Hippocampal formation (tissue), 2 donors: ENCODE measurements at regions not wholly inside any gene's neighbourhood (a gene's known extent, or its start where the extent isn't known, plus 50 kb on each side); places are given as distances from the start of the nearest gene placed in this dataset.

Experiments
- DNase-seq, 2 donors: peaks; one replicate each; lab custom pipeline; 2025; lab: John Stamatoyannopoulos, UW

DNA sequence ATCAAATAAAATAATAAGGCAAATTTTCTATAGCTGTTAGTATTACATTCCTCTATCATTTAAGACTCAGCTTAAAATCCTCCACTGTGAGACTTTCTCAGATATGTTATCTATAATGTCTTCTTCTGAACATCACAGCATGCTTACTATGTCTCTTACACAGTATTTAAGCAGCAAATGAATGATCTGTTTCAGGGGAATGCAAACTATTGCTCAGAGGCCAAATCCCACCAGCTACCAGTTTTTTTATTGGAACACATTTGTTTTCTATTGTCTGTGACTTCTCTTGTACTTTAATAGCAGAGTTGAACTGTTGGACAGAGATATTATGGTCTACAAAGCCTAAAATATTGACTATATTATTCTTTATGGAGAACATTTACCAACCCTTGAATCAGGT, 59.6 kb downstream of the C3orf38 start:
- DNase-seq = no peak

GRCh38 chr3:88211096-88211890, 61.5 kb downstream of the C3orf38 start:
- DNase-seq = no peak

DNA sequence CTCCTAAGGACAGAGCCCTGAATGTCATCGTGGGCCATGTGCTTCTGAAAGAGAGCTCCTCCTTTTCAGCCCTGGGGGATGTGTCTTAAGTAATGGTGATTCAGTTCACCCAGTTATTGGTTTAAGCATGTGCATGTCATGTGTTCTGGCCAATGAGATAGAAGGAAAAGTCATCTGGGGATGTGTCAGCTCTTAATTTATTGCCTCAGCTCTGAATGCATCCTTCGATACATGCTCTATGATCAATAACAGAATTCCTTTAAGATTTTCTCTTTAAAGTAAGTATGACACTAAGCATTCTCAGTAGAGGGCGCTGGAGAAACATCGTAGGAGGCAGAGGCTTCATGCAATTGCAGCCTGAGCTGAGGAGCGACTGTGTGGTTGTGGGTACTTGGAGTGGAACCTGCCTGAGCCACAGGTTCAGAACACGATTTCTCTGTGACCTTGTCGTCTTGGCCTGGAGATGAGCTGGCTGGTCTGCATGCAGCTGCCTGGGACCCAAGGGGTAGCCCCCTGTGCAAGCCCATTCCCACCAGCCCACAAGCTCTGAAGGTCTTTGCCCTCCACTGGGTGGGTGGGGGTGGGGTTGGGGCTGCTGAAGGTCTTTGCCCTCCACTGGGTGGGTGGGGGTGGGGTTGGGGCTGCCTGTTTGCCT, 69.5 kb downstream of the C3orf38 start:
- DNase-seq = peak; percentile 27 to 40

GRCh38 chr3:88220126-88220525, 70.4 kb downstream of the C3orf38 start:
- no peak for DNase-seq

- no peak for DNase-seq
These were observed 72.0 kb downstream of the C3orf38 start for GRCh38 chr3:88221726-88222125.

- no peak for DNase-seq
These were observed 72.6 kb downstream of the C3orf38 start for GRCh38 chr3:88222343-88222742.

DNA sequence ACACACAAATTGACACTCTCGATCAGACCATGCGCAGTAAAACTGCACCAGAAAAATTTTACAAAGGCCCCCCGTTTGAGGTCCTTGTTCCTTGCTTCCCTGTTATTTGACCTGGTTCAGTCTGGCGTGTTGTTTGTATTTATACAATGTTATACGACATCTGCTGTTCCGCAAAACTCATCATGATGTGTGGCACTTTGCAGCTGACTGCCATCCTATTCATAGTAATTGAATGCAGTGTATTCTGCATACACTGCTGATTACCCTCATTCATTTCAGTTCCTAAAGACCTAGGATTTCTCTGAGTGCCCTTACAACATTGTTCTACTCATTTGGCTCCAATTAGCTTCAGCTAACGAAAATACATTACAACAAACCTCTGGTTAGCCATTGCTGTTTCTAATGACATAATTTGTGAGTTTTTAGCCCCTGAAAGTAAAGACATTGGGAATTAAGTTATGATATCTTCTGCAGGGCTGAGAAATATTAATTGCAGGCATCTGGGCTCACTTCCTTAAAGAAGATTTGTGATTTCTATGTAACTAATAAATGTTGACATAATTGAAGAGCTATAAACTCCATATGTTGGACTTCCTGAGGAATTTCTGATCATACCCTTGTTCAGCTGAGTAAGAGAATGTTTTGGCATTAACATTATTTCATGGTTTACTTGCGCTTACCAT, 75.7 kb downstream of the C3orf38 start:
- no peak for DNase-seq

DNA sequence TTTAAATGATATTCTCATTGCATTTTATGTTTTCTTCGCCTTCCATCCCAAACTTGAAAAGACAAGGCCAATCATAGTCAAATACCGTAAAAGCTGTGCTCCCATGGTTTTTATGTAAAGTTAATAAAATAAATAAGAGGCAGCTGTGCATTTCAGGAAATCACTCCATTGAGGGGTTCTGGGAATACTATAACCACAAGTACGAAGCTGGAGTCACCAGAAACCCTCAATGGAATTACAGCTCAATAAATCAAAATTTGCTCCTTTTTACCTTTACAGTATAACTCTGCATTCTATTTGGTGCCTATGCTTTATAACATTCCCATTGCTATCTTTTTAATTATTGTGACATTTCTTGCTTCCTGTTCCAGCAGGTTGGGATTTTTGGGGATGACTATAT, 77.2 kb downstream of the C3orf38 start:
- DNase-seq = no peak

GRCh38 chr3:88230638-88231037, 80.9 kb downstream of the C3orf38 start:
- DNase-seq = no peak

DNA sequence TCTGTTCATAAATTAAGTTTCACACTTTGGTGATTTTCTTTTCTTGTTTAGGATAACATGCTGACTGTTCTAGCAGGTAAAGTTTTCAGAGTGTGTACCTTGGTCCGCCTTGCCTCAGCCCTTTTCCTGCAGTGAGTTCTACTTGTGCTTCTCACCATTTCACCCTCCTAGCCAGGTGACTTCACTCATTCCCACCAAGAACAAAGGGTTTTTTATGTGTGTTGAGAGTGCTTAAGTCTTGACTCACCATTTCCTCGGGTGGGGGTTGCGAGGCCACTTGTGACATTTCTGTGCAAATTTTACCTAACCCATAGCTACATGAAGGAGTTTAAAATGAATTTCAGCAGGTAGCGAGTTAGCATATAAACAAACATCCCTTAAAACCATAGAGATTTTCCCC, 81.4 kb downstream of the C3orf38 start:
- DNase-seq = no peak

DNA sequence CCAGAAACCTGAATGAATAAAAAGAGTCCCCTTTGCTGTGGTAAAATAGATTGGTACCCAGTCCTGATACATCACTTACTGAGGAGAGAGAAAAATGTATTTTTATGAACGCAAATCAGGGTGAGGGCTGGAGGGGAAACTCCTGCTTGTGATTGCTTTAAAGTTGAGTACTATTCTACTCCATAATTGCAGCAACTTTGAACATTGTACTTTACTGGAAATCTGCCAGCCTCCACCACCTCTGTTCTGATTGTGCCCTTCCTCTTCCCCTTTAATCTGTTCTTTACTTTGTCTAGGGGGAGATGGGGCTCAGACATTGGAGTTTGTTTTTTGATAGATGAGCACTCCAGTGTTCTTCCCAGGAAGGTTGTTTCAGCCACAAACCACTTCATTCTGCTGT, 81.9 kb downstream of the C3orf38 start:
- no peak for DNase-seq

GRCh38 chr3:88235102-88235501, 85.3 kb downstream of the C3orf38 start:
- no peak for DNase-seq

DNA sequence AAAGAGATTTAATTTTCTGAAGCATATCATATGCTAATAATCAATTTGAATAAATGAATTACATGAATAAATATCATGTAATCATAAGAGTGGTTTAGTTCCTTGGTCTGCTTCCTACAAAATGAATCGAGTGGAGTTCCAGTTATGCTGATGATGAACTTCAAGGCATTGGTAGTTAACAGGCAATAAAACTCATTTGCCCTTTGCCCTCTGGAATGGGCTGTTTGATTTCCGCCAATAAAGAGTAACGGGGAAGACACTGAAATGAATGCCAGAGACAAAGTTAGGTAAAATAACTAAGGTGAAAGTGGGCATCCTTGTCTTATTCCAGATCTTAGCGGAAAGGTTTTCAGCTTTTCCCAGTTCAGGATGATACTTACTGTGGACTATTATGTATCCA, 90.1 kb downstream of the C3orf38 start:
- no peak for DNase-seq

DNA sequence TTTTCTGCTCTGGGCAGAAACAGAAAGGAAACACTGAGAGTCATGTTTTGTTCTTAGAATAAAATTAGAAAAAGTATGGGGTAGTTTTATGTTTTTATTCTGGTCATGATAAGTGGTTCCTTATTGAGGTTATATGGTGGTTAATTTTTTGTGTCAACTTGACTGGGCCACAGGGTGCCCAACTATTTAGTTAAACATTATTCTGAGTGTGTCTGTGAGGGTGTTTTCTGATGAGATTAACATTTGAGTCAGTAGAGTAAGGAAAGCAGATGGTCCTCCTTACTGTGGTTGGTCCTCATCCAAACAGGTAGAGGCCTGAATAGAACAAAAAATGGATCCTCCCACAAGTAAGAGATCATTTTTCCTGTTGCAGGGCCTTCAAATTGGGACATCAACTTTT, 98.9 kb downstream of the C3orf38 start:
- no peak for DNase-seq

GRCh38 chr3:88259045-88259444, 109.3 kb downstream of the C3orf38 start:
- no peak for DNase-seq

- DNase-seq = no peak
These were observed 112.8 kb downstream of the C3orf38 start for GRCh38 chr3:88262527-88262926.

GRCh38 chr3:88263417-88264100, 113.8 kb downstream of the C3orf38 start:
- DNase-seq = no peak

DNA sequence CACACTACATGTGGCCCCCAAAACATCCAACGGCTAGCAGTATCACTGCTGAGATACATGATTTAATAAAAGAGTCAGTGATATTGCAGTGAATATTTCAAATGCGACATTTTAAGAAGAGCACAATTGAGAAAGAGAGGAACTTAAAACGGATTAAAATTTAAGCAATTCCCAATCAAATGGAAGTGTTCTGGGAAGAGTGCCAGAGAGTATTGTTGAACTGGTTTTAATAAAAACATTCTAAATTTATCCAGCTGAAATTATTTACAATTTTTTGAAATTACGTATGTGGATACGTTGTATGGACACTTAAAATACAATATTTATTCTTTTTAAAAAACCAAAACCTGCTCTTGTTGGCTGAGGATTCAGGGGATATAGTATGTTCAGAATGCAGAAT, 117.7 kb downstream of the C3orf38 start:
- DNase-seq = no peak

GRCh38 chr3:88267847-88268246, 118.1 kb downstream of the C3orf38 start:
- no peak for DNase-seq

DNA sequence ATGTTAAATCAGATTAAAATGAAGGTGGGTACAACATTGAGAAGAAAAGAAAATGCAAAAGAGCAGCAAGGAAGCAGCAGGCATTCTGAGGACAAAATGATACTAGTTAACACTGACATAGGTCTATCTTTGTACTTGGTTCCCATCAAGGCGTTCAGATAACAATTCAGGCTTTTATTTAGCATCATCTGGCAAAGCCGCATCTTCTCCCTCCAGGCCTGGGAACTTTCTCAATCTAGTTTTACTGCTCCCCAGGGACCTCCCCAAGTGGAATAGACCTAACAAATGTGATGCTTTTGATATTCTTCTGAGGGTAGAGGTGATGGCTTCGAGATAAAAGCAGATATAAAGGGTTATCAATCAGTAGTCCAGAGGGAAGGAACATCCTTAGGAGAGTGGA, 130.6 kb downstream of the C3orf38 start:
- DNase-seq = no peak

- no peak for DNase-seq
These were observed 132.9 kb downstream of the C3orf38 start for GRCh38 chr3:88282528-88283241.

DNA sequence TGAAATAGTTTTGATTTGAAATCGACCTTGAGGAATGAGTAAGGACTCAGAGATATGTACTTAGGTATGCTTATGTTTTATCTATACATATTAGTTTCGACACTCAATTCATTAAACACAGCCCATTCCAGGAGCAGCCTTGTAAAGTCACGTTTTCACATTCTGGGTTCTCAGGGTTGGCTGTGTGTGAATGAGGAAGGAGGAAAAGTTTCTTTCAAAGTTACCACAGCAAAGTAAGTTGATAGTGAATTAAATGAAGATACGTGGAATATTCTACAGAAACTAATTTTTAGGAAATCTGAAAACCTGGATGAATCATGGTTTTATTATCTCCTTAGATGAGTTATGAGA, 133.5 kb downstream of the C3orf38 start:
- no peak for DNase-seq
